ENCODE measurements at regions not wholly inside any gene's neighbourhood (a gene's known extent, or its start where the extent isn't known, plus 50 kb on each side); places are given as distances from the start of the nearest gene placed in this dataset.

DNA sequence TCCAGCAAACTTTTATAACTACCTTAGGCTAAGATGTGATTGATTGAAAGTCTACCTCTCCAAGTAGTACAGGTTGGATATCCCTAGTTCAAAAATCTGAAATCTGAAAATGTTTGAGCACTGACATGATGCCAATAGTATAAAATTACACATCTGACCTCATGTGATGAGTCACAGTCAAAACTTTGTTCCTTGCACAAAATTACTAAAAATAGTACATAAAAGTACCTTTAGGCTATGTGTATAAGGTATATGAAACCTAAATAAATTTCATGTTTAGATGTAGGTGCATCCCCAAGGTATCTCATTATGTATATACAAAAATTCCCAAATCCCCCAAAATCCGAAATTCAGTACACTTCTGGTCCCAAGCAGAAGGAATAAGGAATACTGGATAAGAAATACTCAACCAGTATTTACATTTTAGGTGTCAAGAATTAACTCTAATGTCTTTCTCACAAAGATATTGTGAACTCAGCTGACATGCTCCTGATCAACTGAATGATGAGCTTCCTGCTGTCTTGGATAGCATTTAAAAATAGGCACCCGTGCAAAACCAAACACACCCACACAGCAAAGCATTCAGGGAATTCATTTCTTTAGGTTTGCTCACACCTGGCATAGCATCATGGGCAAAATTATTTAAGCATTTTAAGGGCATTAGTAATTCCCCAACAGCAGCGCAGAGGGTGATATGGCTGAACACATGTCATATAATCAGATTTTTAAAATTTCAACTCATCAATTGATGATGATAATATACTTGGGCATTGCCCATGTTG is 497.4 kb upstream of the MEIS1 start:
- TF ChIP-seq, protein P1, sequence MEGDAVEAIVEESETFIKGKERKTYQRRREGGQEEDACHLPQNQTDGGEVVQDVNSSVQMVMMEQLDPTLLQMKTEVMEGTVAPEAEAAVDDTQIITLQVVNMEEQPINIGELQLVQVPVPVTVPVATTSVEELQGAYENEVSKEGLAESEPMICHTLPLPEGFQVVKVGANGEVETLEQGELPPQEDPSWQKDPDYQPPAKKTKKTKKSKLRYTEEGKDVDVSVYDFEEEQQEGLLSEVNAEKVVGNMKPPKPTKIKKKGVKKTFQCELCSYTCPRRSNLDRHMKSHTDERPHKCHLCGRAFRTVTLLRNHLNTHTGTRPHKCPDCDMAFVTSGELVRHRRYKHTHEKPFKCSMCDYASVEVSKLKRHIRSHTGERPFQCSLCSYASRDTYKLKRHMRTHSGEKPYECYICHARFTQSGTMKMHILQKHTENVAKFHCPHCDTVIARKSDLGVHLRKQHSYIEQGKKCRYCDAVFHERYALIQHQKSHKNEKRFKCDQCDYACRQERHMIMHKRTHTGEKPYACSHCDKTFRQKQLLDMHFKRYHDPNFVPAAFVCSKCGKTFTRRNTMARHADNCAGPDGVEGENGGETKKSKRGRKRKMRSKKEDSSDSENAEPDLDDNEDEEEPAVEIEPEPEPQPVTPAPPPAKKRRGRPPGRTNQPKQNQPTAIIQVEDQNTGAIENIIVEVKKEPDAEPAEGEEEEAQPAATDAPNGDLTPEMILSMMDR (IDR thresholded peaks at IDR 0.05; ENCODE audit: low read depth, low read length) = no peak
- TF ChIP-seq POLR2A (IDR thresholded peaks at IDR 0.05; ENCODE audit: extremely low read depth, insufficient read length) = no peak
- TF ChIP-seq, protein P2, sequence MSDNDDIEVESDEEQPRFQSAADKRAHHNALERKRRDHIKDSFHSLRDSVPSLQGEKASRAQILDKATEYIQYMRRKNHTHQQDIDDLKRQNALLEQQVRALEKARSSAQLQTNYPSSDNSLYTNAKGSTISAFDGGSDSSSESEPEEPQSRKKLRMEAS (IDR thresholded peaks at IDR 0.05; ENCODE audit: low read depth, low read length) = no peak

Measured in NB4 (cell line).